Activated T-cell treated with anti-CD3 and anti-CD28 coated beads for 24 hours (primary cell): ENCODE measurements at regions not wholly inside any gene's neighbourhood (a gene's known extent, or its start where the extent isn't known, plus 50 kb on each side); places are given as distances from the start of the nearest gene placed in this dataset.

ENCODE experiments used
- DNase-seq: peaks from one replicate; pipeline ENCODE4 v3.0.0-alpha.2; 2020; ENCODE audit warnings: low read depth

- DNase-seq = no peak
These were observed 549.4 kb downstream of the UTRN start for GRCh38 chr6:144834426-144835038.

GRCh38 chr6:144835322-144835973 is 550.3 kb downstream of the UTRN start:
- DNase-seq = no peak

GRCh38 chr6:144840619-144841018 is 555.5 kb downstream of the UTRN start:
- no peak for DNase-seq

GRCh38 chr6:144843701-144844100 is 558.6 kb downstream of the UTRN start:
- DNase-seq = no peak

- DNase-seq = no peak
These were observed 559.5 kb downstream of the UTRN start for GRCh38 chr6:144844596-144844995.

GRCh38 chr6:144845186-144845585 is 560.1 kb downstream of the UTRN start:
- no peak for DNase-seq

GRCh38 chr6:144847916-144848315 is 562.8 kb downstream of the UTRN start:
- DNase-seq = no peak

GRCh38 chr6:144849920-144850319 is 564.8 kb downstream of the UTRN start:
- DNase-seq = no peak

- DNase-seq = no peak
These were observed 568.5 kb downstream of the UTRN start for GRCh38 chr6:144853603-144854002.

GRCh38 chr6:144854654-144855053 is 569.5 kb downstream of the UTRN start:
- DNase-seq = no peak

- no peak for DNase-seq
These were observed 570.2 kb downstream of the UTRN start for GRCh38 chr6:144855375-144855774.

GRCh38 chr6:144855812-144856531 is 570.8 kb downstream of the UTRN start:
- no peak for DNase-seq

GRCh38 chr6:144856622-144857021 is 571.5 kb downstream of the UTRN start:
- no peak for DNase-seq

- DNase-seq = no peak
These were observed 572.0 kb downstream of the UTRN start for GRCh38 chr6:144857086-144857485.

GRCh38 chr6:144862769-144863168 is 577.6 kb downstream of the UTRN start:
- DNase-seq = no peak

GRCh38 chr6:144867761-144868160 is 582.6 kb downstream of the UTRN start:
- DNase-seq = no peak

GRCh38 chr6:144870782-144871181 is 585.6 kb downstream of the UTRN start:
- no peak for DNase-seq

- no peak for DNase-seq
These were observed 588.7 kb downstream of the UTRN start for GRCh38 chr6:144873623-144874378.

- no peak for DNase-seq
These were observed 591.6 kb downstream of the UTRN start for GRCh38 chr6:144876689-144877088.

GRCh38 chr6:144877118-144877517 is 592.0 kb downstream of the UTRN start:
- DNase-seq = no peak

GRCh38 chr6:144878577-144878976 is 593.4 kb downstream of the UTRN start:
- DNase-seq = no peak

- DNase-seq = no peak
These were observed 594.3 kb downstream of the UTRN start for GRCh38 chr6:144879436-144879835.

GRCh38 chr6:144882425-144882824 is 597.3 kb downstream of the UTRN start:
- DNase-seq = no peak
